ENCODE measurements at regions not wholly inside any gene's neighbourhood (a gene's known extent, or its start where the extent isn't known, plus 50 kb on each side); places are given as distances from the start of the nearest gene placed in this dataset.
"Not testable (repeated sequence)": the region's sequence is repeated elsewhere in the genome, so short reads cannot be mapped to it uniquely, and the experiment has no call there.

DNA sequence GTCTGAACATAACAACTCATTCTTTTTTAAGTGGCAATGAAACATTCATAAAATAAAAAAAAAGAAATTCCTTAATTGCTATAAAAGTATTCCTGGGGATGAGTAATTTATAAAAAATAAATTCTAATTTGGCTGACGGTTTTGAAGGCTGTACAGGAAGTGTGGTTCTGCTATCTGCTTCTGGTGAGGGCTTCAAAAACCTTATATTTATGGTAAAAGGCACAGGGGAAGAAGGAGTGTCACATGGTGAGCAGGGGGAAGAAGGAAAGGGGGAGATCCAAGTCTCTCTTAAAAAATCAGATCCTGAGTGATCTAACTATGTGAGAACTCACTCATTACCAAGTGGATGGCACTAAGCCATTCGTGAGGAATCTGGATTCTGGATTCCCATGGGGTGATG, 539.0 kb downstream of the GOLGA6L6 start:
- TF ChIP-seq, protein P1, sequence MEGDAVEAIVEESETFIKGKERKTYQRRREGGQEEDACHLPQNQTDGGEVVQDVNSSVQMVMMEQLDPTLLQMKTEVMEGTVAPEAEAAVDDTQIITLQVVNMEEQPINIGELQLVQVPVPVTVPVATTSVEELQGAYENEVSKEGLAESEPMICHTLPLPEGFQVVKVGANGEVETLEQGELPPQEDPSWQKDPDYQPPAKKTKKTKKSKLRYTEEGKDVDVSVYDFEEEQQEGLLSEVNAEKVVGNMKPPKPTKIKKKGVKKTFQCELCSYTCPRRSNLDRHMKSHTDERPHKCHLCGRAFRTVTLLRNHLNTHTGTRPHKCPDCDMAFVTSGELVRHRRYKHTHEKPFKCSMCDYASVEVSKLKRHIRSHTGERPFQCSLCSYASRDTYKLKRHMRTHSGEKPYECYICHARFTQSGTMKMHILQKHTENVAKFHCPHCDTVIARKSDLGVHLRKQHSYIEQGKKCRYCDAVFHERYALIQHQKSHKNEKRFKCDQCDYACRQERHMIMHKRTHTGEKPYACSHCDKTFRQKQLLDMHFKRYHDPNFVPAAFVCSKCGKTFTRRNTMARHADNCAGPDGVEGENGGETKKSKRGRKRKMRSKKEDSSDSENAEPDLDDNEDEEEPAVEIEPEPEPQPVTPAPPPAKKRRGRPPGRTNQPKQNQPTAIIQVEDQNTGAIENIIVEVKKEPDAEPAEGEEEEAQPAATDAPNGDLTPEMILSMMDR (IDR thresholded peaks at IDR 0.05; ENCODE audit: low read length) = not testable (repeated sequence)
- TF ChIP-seq EZH2 (IDR thresholded peaks at IDR 0.05; ENCODE audit: borderline replicate concordance, low read length) = not testable (repeated sequence)
